NCI-H1092 (cell line): ENCODE measurements at regions not wholly inside any gene's neighbourhood (a gene's known extent, or its start where the extent isn't known, plus 50 kb on each side); places are given as distances from the start of the nearest gene placed in this dataset.
"Not testable (repeated sequence)": the region's sequence is repeated elsewhere in the genome, so short reads cannot be mapped to it uniquely, and the experiment has no call there.

Source experiments
- DNase-seq: peaks from one replicate; lab custom pipeline; 2025; lab: John Stamatoyannopoulos, UW

GRCh38 chr3:23144051-23144450 lies 59.1 kb upstream of the UBE2E2 start:
- not testable (repeated sequence) for DNase-seq

GRCh38 chr3:23146163-23146562 lies 57.0 kb upstream of the UBE2E2 start:
- no peak for DNase-seq

DNA sequence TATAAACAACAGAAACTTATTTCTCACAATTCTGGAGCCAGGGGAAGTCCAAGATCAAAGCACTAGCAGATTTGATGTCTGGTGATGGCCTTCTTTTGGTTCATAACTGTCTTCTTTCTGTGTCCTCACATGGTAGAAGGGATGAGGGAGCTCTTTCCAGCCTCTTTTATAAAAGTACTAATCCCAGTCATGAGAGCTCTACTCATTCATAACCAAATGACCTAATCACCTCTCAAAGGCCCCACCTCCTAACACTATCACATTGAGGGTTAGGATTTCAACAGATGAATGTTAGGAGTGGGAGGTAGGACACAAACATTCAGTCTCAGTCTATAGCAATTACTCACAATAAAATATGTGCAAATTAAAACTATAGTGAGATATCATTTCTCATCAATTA lies 50.1 kb upstream of the UBE2E2 start:
- DNase-seq: no peak
